ENCODE measurements at regions not wholly inside any gene's neighbourhood (a gene's known extent, or its start where the extent isn't known, plus 50 kb on each side); places are given as distances from the start of the nearest gene placed in this dataset.

DNA sequence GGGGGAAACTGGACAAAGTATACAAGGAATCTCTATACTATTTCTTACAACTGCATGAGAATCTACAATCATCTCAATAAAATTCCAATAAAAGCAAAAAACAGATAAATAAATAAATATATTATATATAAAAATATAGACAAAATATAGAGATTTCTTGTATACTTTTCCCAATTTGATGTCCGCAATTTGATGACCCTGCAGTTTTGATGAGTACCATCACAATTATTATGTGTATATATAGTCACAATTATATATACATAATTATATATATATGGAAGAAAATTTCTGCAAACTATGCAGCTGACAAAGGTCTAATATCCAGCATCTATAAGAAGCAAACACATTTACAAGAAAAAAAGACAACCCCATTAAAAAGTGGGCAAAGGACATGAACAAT lies 169.2 kb upstream of the ATXN1 start:
- TF ChIP-seq POLR2A (IDR thresholded peaks at IDR 0.05) (no peak), CTCF (IDR thresholded peaks at IDR 0.05) (no peak)

Measured in adrenal gland (tissue), 5 donors.